GM10266 (cell line): ENCODE measurements at regions not wholly inside any gene's neighbourhood (a gene's known extent, or its start where the extent isn't known, plus 50 kb on each side); places are given as distances from the start of the nearest gene placed in this dataset.

Experiments used
- DNase-seq: peaks from one replicate; pipeline ENCODE4 v3.0.0; 2012; ENCODE audit errors: extremely low spot score
- CTCF ChIP-seq: IDR thresholded peaks from 2 replicates; pipeline ENCODE4 v1.5.1; 2012; ENCODE audit warnings: mild to moderate bottlenecking, low read depth; ENCODE audit not compliant: control insufficient read depth, insufficient read depth; ENCODE audit errors: missing control alignments

- no peak for TF ChIP-seq CTCF
These were observed 159.1 kb upstream of the HS3ST1 start for GRCh38 chr4:11587797-11588196.

GRCh38 chr4:11585506-11585905 is 156.8 kb upstream of the HS3ST1 start:
- TF ChIP-seq CTCF: no peak
- no peak for DNase-seq

More at GRCh38 chr4:11587797-11588196, 159.1 kb upstream of the HS3ST1 start:
- no peak for DNase-seq

- TF ChIP-seq CTCF: no peak
- DNase-seq: no peak
These were observed 139.8 kb upstream of the HS3ST1 start for GRCh38 chr4:11568511-11568910.

GRCh38 chr4:11566444-11567022 is 137.8 kb upstream of the HS3ST1 start:
- TF ChIP-seq CTCF: no peak
- no peak for DNase-seq

- DNase-seq: no peak
- TF ChIP-seq CTCF: no peak
These were observed 137.2 kb upstream of the HS3ST1 start for GRCh38 chr4:11565899-11566298.

GRCh38 chr4:11565213-11565612 is 136.5 kb upstream of the HS3ST1 start:
- no peak for TF ChIP-seq CTCF
- DNase-seq: no peak

- no peak for TF ChIP-seq CTCF
- no peak for DNase-seq
These were observed 135.3 kb upstream of the HS3ST1 start for GRCh38 chr4:11564021-11564420.
